GM15510 (cell line): ENCODE measurements at regions not wholly inside any gene's neighbourhood (a gene's known extent, or its start where the extent isn't known, plus 50 kb on each side); places are given as distances from the start of the nearest gene placed in this dataset.

ENCODE experiments used
- POLR2A ChIP-seq: IDR thresholded peaks from 3 replicates; pipeline ENCODE4 v1.6.1; 2011; ENCODE audit warnings: borderline replicate concordance; ENCODE audit not compliant: insufficient read length; ENCODE audit errors: extremely low read depth

GRCh38 chr12:65642061-65642661 lies 182.1 kb upstream of the HMGA2 start:
- no peak for TF ChIP-seq POLR2A

- no peak for TF ChIP-seq POLR2A
These were observed 181.1 kb upstream of the HMGA2 start for GRCh38 chr12:65643171-65643570.

- TF ChIP-seq POLR2A: no peak
These were observed 180.5 kb upstream of the HMGA2 start for GRCh38 chr12:65643595-65644386.

GRCh38 chr12:65646127-65646643 lies 178.1 kb upstream of the HMGA2 start:
- TF ChIP-seq POLR2A: no peak

- no peak for TF ChIP-seq POLR2A
These were observed 177.2 kb upstream of the HMGA2 start for GRCh38 chr12:65647074-65647473.

GRCh38 chr12:65648461-65648860 lies 175.8 kb upstream of the HMGA2 start:
- no peak for TF ChIP-seq POLR2A

- TF ChIP-seq POLR2A: no peak
These were observed 175.2 kb upstream of the HMGA2 start for GRCh38 chr12:65649126-65649525.

- no peak for TF ChIP-seq POLR2A
These were observed 173.2 kb upstream of the HMGA2 start for GRCh38 chr12:65651060-65651459.

GRCh38 chr12:65653321-65653720 lies 171.0 kb upstream of the HMGA2 start:
- no peak for TF ChIP-seq POLR2A

- no peak for TF ChIP-seq POLR2A
These were observed 170.2 kb upstream of the HMGA2 start for GRCh38 chr12:65653946-65654629.

- TF ChIP-seq POLR2A: no peak
These were observed 169.2 kb upstream of the HMGA2 start for GRCh38 chr12:65655074-65655493.

GRCh38 chr12:65656156-65656882 lies 168.0 kb upstream of the HMGA2 start:
- no peak for TF ChIP-seq POLR2A

GRCh38 chr12:65656891-65657351 lies 167.4 kb upstream of the HMGA2 start:
- TF ChIP-seq POLR2A: no peak

- no peak for TF ChIP-seq POLR2A
These were observed 166.6 kb upstream of the HMGA2 start for GRCh38 chr12:65657635-65658034.

GRCh38 chr12:65658360-65658759 lies 165.9 kb upstream of the HMGA2 start:
- TF ChIP-seq POLR2A: no peak
